HepG2 (cell line): ENCODE measurements at regions not wholly inside any gene's neighbourhood (a gene's known extent, or its start where the extent isn't known, plus 50 kb on each side); places are given as distances from the start of the nearest gene placed in this dataset.

Experiments
- ATAC-seq: fragments of 200-7000 bp; cut with Tn5 transposase; 3 replicates; pipeline ENCODE4 v1.9.1; 2020; ENCODE audit warnings: mild to moderate bottlenecking, moderate library complexity
- BruUV-seq: library from RNA; stranded (reverse); fragments of 400-500 nt; replicated peaks from 2 replicates; lab custom pipeline; 2021; lab: Mats Ljungman, UMichigan
- CTCF ChIA-PET: fragments of 300-600 bp; formaldehyde crosslinking; extraction: SDS; loops from one replicate; lab custom pipeline; 2021; ENCODE audit warnings: low total read pairs, inconsistent platforms, low intra/inter-chr PET ratio; lab: Yijun Ruan, JAX
- POLR2A ChIA-PET: fragments of 350-600 bp; sonication (Branson Sonifier 250); formaldehyde crosslinking; loops from one replicate; lab custom pipeline; 2020; ENCODE audit warnings: antibody characterized with exemption, inconsistent platforms; lab: Yijun Ruan, JAX
- DNase-seq: peaks from one replicate; pipeline ENCODE4 v3.0.0-alpha.2; 2015; ENCODE audit warnings: low spot score
- FAIRE-seq: peaks from 3 replicates; lab custom pipeline; 2011; peaks lifted over from hg19 to GRCh38; lab: Jason Lieb, UNC
- H2AFZ ChIP-seq: one replicate; pipeline ENCODE4 v1.6.1; 2011; ENCODE audit warnings: low read length, inconsistent platforms
- H3K27ac ChIP-seq: fragments of 300-600 bp; 3 replicates; pipeline ENCODE4 v1.8.0; 2011; ENCODE audit warnings: mixed run types, mild to moderate bottlenecking, mixed read lengths, low read length, inconsistent platforms; ENCODE audit not compliant: insufficient read depth; ENCODE audit errors: extremely low read length
- H3K27me3 ChIP-seq, 2 experiments: fragments of 200-600 bp in 1 of 2; 2 replicates in 1 of 2; 3 replicates in 1 of 2; pipeline versions ENCODE4 v1.6.0 to v1.8.0; 2011; ENCODE audit warnings: low read length in 2 of 2, mild to moderate bottlenecking in 2 of 2, moderate library complexity in 2 of 2, inconsistent platforms in 1 of 2; ENCODE audit not compliant: insufficient read depth in 2 of 2, control insufficient read depth in 1 of 2
- H3K36me3 ChIP-seq, 2 experiments: fragments of 200-600 bp in 1 of 2; replicated peaks in 1 of 2; 2 replicates in 1 of 2; 3 replicates in 1 of 2; pipeline versions ENCODE4 v1.5.1 to v1.8.0; 2011; ENCODE audit warnings: low read length in 2 of 2, inconsistent platforms in 1 of 2; ENCODE audit not compliant: insufficient read depth in 2 of 2, control insufficient read depth in 1 of 2
- H3K4me1 ChIP-seq: 2 replicates; pipeline ENCODE4 v1.5.1; 2012; ENCODE audit warnings: low read length, inconsistent platforms; ENCODE audit not compliant: insufficient read depth
- H3K4me2 ChIP-seq: 2 replicates; pipeline ENCODE4 v1.6.0; 2011; ENCODE audit warnings: low read depth, low read length, inconsistent platforms
- H3K4me3 ChIP-seq, 3 experiments: fragments of 200-600 bp in 1 of 3; sonication (generic), shearing (Covaris generic) in 1 of 3; replicated peaks in 1 of 3; 2 replicates each; pipeline ENCODE4 v1.5.1; 2011 to 2016; ENCODE audit warnings: low read length in 3 of 3, inconsistent platforms in 2 of 3, low read depth in 2 of 3, mild to moderate bottlenecking in 2 of 3, control low read depth in 1 of 3, mixed read lengths in 1 of 3; ENCODE audit not compliant: insufficient read depth in 1 of 3
- H3K79me2 ChIP-seq: one replicate; pipeline ENCODE4 v1.6.1; 2011; ENCODE audit warnings: low read length, inconsistent platforms; ENCODE audit not compliant: insufficient read depth
- H3K9ac ChIP-seq: 2 replicates; pipeline ENCODE4 v1.6.0; 2011; ENCODE audit warnings: mild to moderate bottlenecking, low read depth, low read length, inconsistent platforms; ENCODE audit not compliant: insufficient read depth
- H3K9me3 ChIP-seq: 2 replicates; pipeline ENCODE4 v1.5.1; 2012; ENCODE audit warnings: mild to moderate bottlenecking, low read length
- H4K20me1 ChIP-seq: 2 replicates; pipeline ENCODE4 v1.6.0; 2011; ENCODE audit warnings: inconsistent platforms, mild to moderate bottlenecking, low read length, moderate library complexity; ENCODE audit not compliant: insufficient read depth
- BRD4 ChIP-seq: sonication (generic); formaldehyde crosslinking; IDR thresholded peaks from 2 replicates; pipeline ENCODE4 v1.4.0; 2020; ENCODE audit warnings: missing genetic modification reagents
- CREB1 ChIP-seq, 2 experiments: fragments of 450-650 bp in 1 of 2; IDR thresholded peaks; 2 replicates each; pipeline ENCODE4 v1.6.1; 2016 to 2017; ENCODE audit warnings: control low read depth in 1 of 2, mild to moderate bottlenecking in 1 of 2, missing compliant biosample characterization in 1 of 2, missing genetic modification characterization in 1 of 2
- JARID2 ChIP-seq: sonication (generic); formaldehyde crosslinking; IDR thresholded peaks from 2 replicates; pipeline ENCODE4 v1.8.1; 2023; ENCODE audit warnings: missing genetic modification reagents, inconsistent platforms; ENCODE audit not compliant: insufficient replicate concordance
- NFE2L1 ChIP-seq: sonication (generic); formaldehyde crosslinking; IDR thresholded peaks from 2 replicates; pipeline ENCODE4 v1.4.0; 2020; ENCODE audit warnings: missing genetic modification reagents, mild to moderate bottlenecking, borderline replicate concordance
- THAP11 ChIP-seq: IDR thresholded peaks from 2 replicates; pipeline ENCODE4 v1.6.1; 2016; ENCODE audit warnings: missing biosample characterization, missing genetic modification reagents
- U2AF1 ChIP-seq: fragments of 200-400 bp; formaldehyde crosslinking; optimal IDR thresholded peaks from 2 replicates; pipeline ENCODE3; 2017; ENCODE audit warnings: mild to moderate bottlenecking, low read depth, low read length
- ZFP90 ChIP-seq: sonication (generic); formaldehyde crosslinking; IDR thresholded peaks from 2 replicates; pipeline ENCODE4 v1.8.0; 2022; ENCODE audit warnings: missing genetic modification reagents, mild to moderate bottlenecking, inconsistent platforms, borderline replicate concordance
- ZNF124 ChIP-seq: sonication (generic); formaldehyde crosslinking; IDR thresholded peaks from 2 replicates; pipeline ENCODE4 v1.4.0; 2020; ENCODE audit warnings: missing genetic modification reagents
- ZNF3 ChIP-seq: IDR thresholded peaks from 2 replicates; pipeline ENCODE4 v1.7.0; 2017; ENCODE audit warnings: inconsistent platforms
- ZNF367 ChIP-seq: sonication (generic); formaldehyde crosslinking; IDR thresholded peaks from 2 replicates; pipeline ENCODE4 v1.4.0; 2020; ENCODE audit warnings: missing genetic modification reagents, borderline replicate concordance
- ZNF460 ChIP-seq: sonication (generic); formaldehyde crosslinking; IDR thresholded peaks from 2 replicates; pipeline ENCODE4 v1.5.1; 2020; ENCODE audit warnings: missing genetic modification reagents, mild to moderate bottlenecking, borderline replicate concordance
- ZNF616 ChIP-seq: sonication (generic); formaldehyde crosslinking; IDR thresholded peaks from 2 replicates; pipeline ENCODE4 v1.5.0; 2020; ENCODE audit warnings: low read depth, mild to moderate bottlenecking, missing genetic modification reagents
- ZSCAN29 ChIP-seq: sonication (generic); formaldehyde crosslinking; conservative IDR thresholded peaks from 2 replicates; pipeline ENCODE4 v1.4.0; 2020; ENCODE audit warnings: mild to moderate bottlenecking, missing genetic modification reagents
- WGBS: methylation state at CpG from one replicate; pipeline ENCODE4 v1.1.6; 2017; ENCODE audit warnings: low lambda C conversion rate; 5-methylcytosine and 5-hydroxymethylcytosine counted together
- in situ Hi-C: cut with HindIII; loops from 2 replicates; pipeline ENCODE4 v1.10.0; 2017; ENCODE audit warnings: low pct_unique_long_range_greater_than_20kb; ENCODE audit not compliant: extremely low pct_ligation_motif_present
- intact Hi-C: fragments of 100-400 bp; cut with micrococcal nuclease; formaldehyde crosslinking; loops from one replicate; pipeline ENCODE4 v1.10.0; 2022; ENCODE audit not compliant: unreplicated experiment
- TF ChIP-seq, protein P1 (sequence below): sonication (generic); formaldehyde crosslinking; IDR thresholded peaks from 2 replicates; pipeline ENCODE4 v1.4.0; 2020; ENCODE audit warnings: missing genetic modification reagents
- TF ChIP-seq, protein P2 (sequence below): sonication (generic); formaldehyde crosslinking; IDR thresholded peaks from 2 replicates; pipeline ENCODE4 v1.4.0; 2020; ENCODE audit warnings: missing genetic modification reagents, mild to moderate bottlenecking, borderline replicate concordance

DNA sequence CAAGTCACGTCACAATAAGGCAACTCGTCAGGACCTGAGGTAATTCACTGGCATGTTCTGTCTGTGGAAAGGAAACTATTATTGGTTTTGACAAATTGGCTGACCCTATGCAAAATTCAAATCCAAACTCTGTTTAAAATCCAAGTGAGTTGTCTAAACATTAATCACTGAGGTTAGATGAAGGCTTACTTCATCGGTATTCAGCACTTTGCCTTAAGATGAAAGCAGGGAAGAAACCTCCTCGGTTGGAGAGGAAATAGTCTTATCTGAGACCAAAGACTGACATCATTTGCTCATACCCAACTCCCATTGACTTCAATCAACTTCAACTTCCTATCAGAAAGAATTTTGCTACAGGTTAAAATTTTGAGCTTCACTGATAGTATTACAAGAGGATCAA, 355.1 kb upstream of the MBL2 start:
- Histone ChIP-seq H3K9ac (no peak overlapping the region), H2AFZ (no peak overlapping the region), H3K4me1 (no peaks in the 10 kb centered on the region), H3K4me2 (no peak overlapping the region), H3K27ac (no peak overlapping the region), H3K9me3 (no peaks in the 10 kb centered on the region), H3K4me3 (no peak overlapping the region), H3K79me2 (no peaks in the 10 kb centered on the region), H3K36me3 (no peaks in the 10 kb centered on the region), H3K27me3 (no peaks in the 10 kb centered on the region)
- FAIRE-seq = no peak
- DNase-seq = no peak
- ChIA-PET POLR2A (no interaction called here), CTCF (no interaction called here)
- no TSS peak for BruUV-seq
- intact Hi-C loops = no loop called here
- in situ Hi-C loops = no loop called here
- WGBS = 43% methylated on average over 4 of the region's 4 CpGs
- TF ChIP-seq ZNF460 = no peak
- peak; percentile 51; the same call in 1 of the 2 replicates for TF ChIP-seq CREB1 (IDR thresholded peaks at IDR 0.05)
- TF ChIP-seq CREB1 (CRISPR knock-in tag; IDR thresholded peaks at IDR 0.05) = no peak
- TF ChIP-seq, all 625 proteins: peak for 1
- H4K20me1 ChIP-seq = no peaks in the 10 kb centered on the region
- ATAC-seq = no peak

DNA sequence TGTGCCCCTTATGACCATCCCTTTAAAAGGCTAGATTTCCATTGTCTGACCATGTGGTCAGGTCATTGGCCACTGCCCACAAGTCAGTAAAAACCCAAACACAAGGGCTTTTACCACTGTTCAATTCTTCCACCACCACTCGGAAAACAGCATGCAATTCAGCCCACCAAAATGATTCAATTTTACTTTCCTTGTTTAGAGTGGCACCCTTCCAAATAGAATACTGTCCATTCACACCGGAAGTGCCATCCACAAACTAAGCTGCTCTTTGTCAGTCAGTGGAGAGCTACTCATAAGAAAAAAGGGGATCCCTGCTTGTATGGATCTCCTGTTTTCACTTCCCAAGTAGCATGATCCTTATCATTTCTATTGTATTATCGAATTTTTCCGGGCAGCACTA, 350.7 kb upstream of the MBL2 start:
- ATAC-seq (no peak), FAIRE-seq (no peak), DNase-seq (no peak)
- ChIA-PET POLR2A (no interaction called here), CTCF (no interaction called here)
- no peaks in the 10 kb centered on the region for H3K27me3 ChIP-seq
- no peaks in the 10 kb centered on the region for H3K4me1 ChIP-seq
- no peak overlapping the region for H3K9ac ChIP-seq
- no TSS peak for BruUV-seq
- no peaks in the 10 kb centered on the region for H3K9me3 ChIP-seq
- no peak overlapping the region for H3K27ac ChIP-seq
- H3K4me2 ChIP-seq = no peak overlapping the region
- H4K20me1 ChIP-seq = no peaks in the 10 kb centered on the region
- H2AFZ ChIP-seq = no peak overlapping the region
- in situ Hi-C loops = no loop called here
- H3K79me2 ChIP-seq = no peaks in the 10 kb centered on the region
- 20% methylated on average over 4 of the region's 4 CpGs for WGBS
- intact Hi-C loops = no loop called here
- no peaks in the 10 kb centered on the region for H3K36me3 ChIP-seq
- H3K4me3 ChIP-seq = no peak overlapping the region
- no peak for TF ChIP-seq JARID2 (CRISPR knock-in tag)
- TF ChIP-seq ZNF124 (CRISPR knock-in tag) = no peak
- TF ChIP-seq ZNF367 (CRISPR knock-in tag) = no peak
- TF ChIP-seq, protein P1, sequence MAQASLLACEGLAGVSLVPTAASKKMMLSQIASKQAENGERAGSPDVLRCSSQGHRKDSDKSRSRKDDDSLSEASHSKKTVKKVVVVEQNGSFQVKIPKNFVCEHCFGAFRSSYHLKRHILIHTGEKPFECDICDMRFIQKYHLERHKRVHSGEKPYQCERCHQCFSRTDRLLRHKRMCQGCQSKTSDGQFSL (CRISPR knock-in tag) = no peak
- TF ChIP-seq ZSCAN29 = no peak
- TF ChIP-seq, protein P2, sequence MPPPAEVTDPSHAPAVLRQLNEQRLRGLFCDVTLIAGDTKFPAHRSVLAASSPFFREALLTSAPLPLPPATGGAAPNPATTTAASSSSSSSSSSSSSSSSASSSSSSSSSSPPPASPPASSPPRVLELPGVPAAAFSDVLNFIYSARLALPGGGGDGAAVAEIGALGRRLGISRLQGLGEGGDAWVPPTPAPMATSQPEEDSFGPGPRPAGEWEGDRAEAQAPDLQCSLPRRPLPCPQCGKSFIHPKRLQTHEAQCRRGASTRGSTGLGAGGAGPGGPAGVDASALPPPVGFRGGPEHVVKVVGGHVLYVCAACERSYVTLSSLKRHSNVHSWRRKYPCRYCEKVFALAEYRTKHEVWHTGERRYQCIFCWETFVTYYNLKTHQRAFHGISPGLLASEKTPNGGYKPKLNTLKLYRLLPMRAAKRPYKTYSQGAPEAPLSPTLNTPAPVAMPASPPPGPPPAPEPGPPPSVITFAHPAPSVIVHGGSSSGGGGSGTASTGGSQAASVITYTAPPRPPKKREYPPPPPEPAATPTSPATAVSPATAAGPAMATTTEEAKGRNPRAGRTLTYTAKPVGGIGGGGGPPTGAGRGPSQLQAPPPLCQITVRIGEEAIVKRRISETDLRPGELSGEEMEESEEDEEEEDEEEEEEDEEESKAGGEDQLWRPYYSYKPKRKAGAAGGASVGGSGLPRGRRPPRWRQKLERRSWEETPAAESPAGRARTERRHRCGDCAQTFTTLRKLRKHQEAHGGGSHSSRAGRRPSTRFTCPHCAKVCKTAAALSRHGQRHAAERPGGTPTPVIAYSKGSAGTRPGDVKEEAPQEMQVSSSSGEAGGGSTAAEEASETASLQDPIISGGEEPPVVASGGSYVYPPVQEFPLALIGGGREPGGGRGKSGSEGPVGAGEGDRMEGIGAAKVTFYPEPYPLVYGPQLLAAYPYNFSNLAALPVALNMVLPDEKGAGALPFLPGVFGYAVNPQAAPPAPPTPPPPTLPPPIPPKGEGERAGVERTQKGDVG (CRISPR knock-in tag) = no peak
- TF ChIP-seq ZNF3 = no peak
- TF ChIP-seq THAP11 (CRISPR knock-in tag) = no peak
- no peak for TF ChIP-seq NFE2L1 (CRISPR knock-in tag)
- no peak for TF ChIP-seq ZFP90
- no peak for TF ChIP-seq U2AF1
- TF ChIP-seq ZNF616 (CRISPR knock-in tag) = no peak
- TF ChIP-seq BRD4 (CRISPR knock-in tag) = no peak
